H1 (cell line): ENCODE measurements at regions not wholly inside any gene's neighbourhood (a gene's known extent, or its start where the extent isn't known, plus 50 kb on each side); places are given as distances from the start of the nearest gene placed in this dataset.

Source experiments
- CHD2 ChIP-seq: IDR thresholded peaks from 2 replicates; pipeline ENCODE4 v1.6.1; 2012; ENCODE audit warnings: low read length, improper control_type of control experiment
- SUZ12 ChIP-seq: fragments of 200-600 bp; sonication (generic); IDR thresholded peaks from 2 replicates; pipeline ENCODE4 v1.6.1; 2012; ENCODE audit warnings: mild to moderate bottlenecking, inconsistent platforms, low read length, moderate library complexity, mixed read lengths

GRCh38 chr4:57426779-57427395, 316.7 kb upstream of the IGFBP7 start (continued):
- TF ChIP-seq SUZ12 (no peak), CHD2 (no peak)
